Fibroblast of skin of left biceps (primary cell): ENCODE measurements at regions not wholly inside any gene's neighbourhood (a gene's known extent, or its start where the extent isn't known, plus 50 kb on each side); places are given as distances from the start of the nearest gene placed in this dataset.

Experiments
- DNase-seq, 2 experiments: peaks; one replicate each; pipeline ENCODE4 v3.0.0-alpha.2; 2013; ENCODE audit warnings: low read depth in 2 of 2

DNA sequence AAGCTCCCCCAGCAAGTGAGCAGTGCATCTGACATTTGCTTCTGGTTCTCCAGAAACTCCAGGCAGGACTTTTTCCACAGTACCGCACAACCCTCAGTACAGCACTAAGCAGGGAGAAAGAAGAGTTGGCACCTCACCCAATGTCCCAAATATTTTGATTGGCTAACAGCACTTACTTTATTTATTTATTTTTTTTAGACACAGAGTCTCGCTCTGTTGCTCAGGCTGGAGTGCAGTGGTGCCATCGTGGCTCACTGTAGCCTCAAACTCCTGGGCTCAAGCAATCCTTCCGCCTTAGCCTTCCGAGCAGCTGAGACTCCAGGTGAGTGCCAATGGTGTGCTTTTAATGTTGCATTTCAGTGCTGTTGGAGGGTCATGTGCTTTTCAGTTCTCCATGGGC lies 200.3 kb upstream of the ZMIZ1 start:
- DNase-seq, result no peak

DNA sequence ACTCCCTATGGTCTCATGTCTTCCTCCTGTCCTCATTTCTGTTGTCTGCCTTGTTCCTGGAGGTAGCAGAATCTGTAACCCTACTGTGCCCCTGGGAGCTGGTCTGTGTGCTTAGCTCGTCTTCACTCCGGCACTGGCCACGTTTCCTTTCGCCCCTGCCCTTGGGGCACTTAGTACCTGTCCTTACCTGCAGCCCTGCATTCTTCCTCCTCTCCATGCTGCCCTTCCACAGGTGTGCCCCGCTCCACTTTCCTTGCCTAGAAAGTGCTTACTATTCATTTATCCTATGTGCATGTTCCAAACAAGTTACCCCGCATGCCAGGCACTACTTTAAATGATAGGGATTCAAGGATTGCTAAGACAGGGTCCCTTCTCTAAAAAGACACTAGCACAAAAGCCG lies 199.9 kb upstream of the ZMIZ1 start:
- DNase-seq, result no peak

DNA sequence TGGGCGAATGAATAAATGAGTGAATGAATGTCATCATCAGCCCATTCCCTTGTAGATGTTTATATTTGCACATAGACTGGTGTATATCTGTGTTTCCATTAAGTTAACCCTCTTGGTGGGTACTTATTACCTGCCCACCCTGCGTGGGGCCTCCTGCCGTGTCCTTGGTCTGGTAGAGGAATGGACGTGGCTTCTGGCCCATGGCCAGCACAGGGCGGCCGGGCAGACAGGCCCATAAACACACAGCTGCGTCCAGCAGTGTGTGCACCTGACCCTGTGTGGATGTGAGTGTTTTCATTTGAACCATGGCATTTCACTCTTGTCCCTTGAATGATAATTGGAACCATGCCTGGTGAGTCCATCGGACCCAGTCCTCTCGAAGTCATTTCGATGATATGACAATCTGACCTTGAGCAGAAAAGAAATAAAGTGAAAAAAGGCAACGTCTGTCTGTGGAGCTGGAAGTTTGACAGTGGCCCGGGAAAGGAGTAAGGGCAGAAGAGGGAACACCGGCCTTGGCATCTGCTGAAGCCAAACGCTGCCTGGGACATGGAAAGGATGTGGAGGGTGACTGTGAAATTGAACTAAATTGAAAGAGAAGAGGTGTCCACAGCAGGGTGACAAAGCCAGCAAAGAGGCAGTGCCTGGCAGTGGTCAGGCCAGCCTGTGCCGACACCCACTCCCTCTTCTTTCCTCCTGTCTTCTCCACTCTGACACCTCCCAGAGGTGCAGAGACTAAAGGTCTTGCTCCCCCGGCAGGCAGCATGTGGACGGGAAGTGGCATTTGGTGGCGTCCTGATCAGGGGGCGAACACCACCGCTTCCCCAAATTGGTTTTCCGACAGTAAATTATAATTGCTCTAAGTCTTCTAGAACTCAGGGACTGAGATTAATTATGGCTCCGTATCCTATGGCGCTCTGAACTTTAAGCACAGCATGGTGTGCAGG lies 199.0 kb upstream of the ZMIZ1 start:
- DNase-seq, result no peak

DNA sequence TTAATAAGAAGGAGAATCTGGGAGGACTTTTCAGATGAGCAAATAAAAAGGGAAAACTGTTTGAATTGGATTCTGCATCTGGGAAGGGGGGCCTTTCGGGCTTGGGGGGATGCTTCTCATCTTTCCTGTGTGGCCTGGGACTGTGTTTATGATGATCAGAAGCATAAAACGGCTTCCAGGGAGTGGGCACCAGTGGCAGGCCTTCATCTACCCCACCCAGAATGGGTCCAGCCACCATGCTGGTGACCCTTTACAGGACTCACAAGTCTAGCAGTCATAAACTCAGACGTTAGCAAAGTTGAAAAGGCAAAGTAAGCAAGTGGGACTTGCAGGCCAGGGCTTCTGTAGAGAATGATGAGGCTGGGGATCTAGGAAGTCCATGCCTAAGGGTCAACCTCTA lies 198.3 kb upstream of the ZMIZ1 start:
- DNase-seq, result no peak

DNA sequence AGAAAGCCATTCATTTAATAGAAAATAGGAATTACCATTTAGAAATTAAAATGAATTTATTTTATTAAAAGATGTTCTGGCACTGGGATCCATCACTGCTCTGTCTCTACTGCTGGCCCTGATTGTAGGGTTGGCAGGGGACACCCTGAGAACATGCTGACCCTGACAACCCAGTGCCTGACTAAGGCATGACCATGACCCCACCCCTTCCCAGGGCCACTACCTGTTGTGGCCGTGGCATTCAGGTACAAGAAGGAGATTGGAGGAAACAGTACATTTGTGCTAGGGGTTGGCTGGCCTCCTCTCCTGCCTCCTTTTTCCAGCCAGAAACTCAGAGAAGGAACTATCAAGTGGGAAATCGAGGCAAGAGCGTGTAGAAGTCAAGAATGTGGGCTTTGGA lies 197.0 kb upstream of the ZMIZ1 start:
- DNase-seq, result no peak

DNA sequence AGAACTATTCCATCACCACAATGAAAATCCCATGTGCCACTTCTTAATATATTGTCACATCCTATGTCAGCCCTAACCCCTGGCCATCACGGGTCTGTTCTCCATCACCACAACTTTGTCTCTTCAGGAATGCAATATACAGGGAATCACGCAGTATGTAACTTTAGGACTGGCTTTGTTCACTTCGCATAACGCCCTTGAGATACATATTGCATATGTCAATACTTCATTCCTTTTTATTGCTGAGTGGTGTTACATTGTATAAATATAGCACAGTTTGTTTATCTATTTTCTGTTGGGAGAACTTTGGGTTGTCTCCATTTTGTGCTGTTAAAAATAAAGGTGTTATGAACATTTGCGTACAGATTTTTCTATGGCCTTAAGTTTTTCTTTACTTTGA lies 195.4 kb upstream of the ZMIZ1 start:
- DNase-seq, result no peak

DNA sequence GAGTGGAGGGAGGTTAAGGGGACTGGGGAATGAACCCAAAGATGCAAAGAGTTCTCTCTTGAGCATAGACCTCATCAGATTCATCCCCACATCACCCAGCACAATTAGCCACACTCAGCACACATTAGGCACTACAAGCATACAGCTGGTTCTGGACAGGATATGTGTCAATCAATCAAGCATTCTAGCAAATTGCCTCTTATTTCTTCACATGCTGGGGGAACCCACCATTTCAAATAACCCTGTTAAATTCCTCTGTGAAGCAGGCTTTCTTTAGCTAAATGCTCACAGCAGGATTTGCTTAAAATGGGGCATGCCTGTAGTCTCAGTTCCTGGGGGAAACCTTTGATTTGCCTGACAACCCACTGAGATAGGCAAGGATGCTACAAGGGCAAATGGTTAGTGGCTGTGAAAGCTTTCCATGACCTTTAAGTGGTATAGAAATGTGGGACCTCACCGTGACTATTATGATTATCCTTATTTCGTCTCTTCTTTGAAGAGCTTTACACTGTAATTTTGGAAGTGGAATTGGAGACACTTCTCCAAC lies 193.4 kb upstream of the ZMIZ1 start:
- no peak for DNase-seq

DNA sequence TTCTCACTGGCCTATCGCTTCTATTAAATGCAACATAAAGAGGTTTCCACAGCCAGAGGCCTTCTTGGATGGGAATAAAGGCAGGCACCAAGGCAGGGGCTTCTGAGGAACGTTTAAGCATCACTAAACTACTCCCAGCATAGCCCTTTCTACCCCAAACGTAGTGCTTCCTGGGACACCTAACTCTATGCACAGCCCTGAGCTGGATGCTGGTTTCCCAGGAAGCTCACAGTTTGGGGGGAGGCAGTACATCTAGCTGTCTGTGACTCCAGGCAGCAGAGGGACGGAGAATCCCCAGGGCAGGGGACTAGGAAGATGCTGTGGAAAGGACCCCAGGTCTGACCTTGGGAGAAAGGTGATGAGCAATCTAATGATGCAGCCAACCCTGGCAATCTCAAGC lies 192.8 kb upstream of the ZMIZ1 start:
- DNase-seq, result no peak

DNA sequence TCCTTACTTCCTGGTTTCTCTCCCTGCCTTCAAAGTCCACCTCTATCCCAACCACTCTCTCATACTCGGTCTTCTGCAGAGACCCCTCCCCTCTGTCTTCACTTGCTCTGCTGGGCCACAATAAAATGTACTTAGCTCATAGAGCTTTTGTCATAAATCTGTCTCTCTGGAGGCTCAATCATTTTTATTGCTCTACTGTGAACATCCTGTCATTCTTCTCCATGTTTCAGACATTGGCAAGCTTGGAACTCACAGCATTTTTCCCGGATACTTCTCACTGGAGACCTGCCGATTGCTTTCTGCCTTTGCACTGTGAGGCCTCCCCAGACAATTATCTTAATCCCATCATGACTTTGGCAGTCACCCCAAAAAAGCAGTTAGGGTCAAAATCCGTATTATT lies 192.3 kb upstream of the ZMIZ1 start:
- DNase-seq, result no peak

DNA sequence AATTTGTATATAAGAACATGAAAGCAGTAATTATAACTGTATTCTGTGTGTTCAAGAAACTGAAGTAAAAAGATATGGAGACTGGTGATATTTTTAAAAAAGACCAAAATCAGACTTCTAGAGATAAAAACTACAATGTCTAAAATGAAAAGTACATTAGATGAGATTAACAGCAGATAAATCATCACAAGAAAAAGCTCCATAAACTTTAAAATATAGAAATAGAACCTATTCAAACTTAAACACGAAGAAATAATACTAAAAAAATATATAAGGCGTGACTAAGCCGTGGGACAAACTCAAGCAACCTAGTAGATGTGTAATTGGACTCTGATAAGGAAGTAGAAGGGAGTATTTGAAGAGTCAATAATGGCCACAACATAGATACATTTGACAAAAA lies 189.1 kb upstream of the ZMIZ1 start:
- DNase-seq, result no peak

DNA sequence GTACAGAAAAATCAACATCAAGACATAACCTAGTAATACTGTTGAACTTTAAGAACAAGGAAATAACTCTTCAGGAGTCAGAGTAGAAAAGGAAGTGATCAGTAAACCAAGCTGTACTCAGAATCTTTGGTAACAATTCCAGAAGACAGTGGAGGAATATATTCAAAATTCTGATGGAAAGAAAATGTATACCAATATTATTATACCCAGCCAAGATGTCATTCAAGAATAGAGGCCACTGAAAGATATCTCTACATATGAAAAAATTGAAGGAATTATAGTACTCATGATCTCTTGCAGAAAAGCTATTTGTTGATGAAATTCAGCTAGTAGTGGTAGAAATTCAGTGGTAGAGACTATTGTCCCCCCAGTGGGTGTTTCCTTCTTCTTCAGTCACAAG lies 182.6 kb upstream of the ZMIZ1 start:
- DNase-seq, result no peak

DNA sequence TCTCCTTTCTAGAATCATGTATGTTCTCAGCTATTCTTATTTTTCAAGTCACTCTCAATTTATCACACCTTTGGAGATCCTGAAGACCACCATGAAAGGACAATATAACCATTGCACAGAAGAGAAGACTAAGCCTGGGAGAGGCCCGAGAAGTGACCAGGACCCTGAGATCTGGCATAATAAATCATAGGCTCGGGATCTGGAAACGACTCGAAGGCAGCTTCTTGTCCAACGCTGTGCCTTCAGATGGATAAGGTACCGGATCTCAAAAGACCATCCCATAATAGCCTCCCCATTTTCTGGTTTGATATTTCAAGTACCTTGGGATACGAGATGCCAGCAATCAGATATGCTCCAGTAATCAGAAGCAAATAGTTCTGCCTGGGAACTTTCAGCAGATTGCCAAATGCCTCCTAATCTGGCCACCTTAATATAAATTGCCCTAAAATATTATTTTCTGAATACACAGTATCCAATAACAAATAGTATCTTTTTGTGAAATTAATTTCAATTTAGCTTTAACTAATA lies 179.2 kb upstream of the ZMIZ1 start:
- DNase-seq, result no peak

DNA sequence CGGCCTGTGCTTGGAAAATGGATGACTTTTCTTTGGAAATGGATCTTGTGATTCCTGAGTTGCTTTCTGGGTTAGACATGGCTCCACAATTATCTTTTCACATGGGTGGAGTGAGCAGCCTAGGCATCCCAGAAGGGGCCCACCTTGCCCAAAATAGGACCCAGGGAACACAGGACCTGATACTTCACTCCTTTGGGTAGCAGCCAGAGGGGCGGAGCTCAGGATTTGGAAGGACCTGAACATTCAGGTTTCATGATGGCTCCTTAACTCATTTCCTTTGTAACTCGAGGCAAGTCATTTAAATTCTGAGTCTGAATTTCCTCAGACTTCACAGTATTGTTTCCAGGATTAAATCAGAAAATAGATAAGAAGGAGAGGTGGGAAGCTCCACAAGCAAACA lies 178.3 kb upstream of the ZMIZ1 start:
- DNase-seq, result no peak

DNA sequence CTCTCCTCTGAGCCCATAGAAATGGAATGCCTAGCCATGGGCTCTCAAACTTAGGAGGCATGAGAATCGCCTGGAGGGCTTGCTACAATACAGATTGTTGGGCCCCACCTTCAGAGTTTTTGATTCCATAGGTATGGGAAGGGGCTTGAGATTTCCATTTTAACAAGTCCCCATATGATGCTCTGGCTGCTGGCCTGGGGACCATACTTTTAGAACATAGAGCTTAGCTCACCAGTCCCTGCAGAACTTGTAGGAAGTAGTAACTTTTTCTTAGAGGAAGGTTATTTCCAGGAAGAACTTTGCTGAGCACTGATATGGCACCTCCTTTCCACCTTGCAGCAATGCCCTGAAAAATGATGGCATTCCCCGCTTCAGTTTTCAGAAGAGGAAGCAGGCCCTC lies 177.0 kb upstream of the ZMIZ1 start:
- DNase-seq, result no peak

DNA sequence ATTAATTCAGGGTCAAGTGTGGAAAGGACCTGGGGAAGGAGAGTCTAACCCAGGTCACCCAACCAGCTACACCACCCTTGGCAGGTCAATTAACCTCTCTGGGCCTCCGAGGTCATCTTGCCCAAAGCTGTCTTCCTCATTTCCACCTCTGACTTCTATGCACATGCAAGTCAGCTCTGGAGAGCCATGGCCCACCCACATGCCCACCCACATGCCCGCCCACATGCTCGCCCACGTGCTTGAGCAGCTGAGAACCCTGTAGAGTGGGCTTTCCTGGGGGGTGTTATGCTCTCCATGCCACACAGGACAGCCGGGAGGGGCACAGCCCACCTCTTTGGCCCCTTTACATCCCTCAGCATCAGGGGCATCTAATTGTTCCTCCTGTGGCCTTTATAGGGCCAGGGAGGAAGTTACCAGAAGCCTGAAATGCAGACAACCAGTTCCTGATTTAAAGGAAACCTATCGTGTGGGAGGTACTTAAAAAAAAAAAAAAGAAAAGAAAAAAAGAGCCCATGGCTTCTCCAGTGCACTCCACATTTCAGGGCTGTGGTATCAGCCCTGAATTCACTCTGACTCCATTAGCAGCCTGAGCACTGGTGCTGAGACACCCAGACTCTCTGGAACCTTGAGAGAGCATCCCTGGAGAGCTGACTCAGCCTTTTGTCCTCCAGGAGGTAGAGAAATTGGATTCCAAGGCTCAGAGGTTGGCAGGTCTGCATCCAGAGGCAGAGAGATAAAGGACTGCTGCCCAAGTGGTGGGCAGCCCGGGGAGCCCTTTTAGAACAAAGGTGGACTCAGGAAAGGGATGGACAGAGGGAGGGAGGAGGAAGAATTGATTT lies 176.2 kb upstream of the ZMIZ1 start:
- no peak for DNase-seq

DNA sequence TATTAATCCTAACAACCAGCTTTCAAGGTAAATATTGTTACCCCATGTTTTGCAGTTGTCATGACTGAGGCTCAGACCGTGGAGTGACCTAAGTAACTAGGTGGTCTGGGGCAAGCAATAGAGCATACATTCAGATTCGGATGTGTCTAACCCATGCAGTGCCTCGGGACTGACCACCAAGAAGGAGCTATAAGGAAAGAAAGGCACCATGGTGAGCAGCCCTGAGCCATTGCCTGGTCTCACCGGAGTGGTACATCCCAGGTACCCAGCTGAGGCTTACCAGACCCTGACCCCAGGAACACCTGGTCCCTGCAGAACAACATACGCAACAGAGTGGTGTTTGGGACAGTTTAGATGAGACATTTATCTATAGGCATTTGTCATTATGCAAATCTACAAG lies 175.5 kb upstream of the ZMIZ1 start:
- DNase-seq, result no peak

DNA sequence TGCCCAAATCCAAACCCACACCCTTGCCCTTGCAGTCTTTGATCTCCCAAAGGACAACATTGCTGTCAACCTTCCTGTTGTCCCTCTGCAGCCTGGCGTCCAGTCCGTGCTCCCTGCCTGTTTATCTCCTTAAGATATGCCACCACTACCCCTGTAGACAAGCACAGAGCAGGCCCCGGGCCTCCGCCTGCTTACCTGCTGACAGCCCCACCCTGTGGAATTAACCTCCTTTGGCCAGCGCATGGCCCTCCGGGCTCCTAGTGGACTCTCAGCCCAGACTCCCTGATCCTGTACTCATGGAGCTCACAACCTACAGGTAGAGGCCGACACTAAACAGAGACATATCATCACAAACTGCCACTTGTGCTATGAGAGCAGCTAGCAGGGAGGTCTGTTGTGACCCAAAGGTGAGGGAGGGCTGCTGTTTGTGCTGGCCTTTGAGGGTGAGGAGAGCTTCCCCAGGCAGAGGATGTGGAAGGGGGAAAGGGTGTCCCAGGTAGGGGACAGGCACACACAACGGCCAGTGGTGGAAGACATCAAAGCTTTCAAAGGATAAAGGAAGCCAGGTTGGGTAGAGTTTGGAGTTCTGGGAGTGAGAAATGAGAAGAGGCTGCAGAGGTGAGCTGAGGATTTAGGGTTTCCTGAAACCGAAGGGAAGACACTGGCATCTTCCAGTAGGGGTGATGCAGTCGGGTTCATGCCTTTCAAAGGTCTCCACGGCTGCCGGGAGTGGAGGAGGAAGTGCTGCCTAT lies 174.5 kb upstream of the ZMIZ1 start:
- DNase-seq, result no peak

DNA sequence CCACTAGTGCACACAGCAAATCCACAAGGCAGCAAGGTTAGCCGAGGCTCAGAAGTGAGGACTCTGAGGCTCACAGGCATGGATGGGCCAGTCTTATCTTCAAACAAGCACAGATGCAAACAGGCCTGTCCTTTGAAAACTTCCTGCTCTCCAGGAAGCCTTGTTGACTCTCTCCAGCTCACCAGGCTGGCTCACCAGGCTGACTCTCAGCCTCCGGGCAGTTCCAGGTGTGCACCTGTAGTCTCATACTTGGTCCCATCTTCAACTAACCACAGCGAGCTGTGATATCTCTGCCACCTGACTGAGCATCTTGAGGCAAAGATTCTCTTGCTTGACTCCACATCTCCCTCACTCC lies 173.9 kb upstream of the ZMIZ1 start:
- DNase-seq, result no peak

DNA sequence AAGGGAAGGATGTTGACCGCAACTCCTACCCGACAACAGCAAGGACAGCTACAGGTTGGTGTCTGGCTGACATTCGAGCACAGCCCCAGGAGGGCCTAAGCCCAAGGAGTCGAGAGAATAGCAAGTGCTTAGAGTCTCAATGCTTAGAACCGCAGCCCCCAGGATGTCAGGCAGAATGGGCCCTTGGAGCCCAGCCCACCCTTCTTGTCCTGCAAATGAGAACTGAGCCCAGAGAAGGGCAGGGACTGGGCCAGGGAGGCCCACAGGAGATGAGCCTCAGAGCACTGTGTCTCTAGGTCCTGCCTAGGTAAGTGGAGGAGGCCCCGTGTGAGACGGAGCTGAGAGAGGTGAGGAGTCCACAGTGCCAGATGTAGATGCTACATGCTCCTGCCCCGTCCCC lies 173.3 kb upstream of the ZMIZ1 start:
- no peak for DNase-seq

DNA sequence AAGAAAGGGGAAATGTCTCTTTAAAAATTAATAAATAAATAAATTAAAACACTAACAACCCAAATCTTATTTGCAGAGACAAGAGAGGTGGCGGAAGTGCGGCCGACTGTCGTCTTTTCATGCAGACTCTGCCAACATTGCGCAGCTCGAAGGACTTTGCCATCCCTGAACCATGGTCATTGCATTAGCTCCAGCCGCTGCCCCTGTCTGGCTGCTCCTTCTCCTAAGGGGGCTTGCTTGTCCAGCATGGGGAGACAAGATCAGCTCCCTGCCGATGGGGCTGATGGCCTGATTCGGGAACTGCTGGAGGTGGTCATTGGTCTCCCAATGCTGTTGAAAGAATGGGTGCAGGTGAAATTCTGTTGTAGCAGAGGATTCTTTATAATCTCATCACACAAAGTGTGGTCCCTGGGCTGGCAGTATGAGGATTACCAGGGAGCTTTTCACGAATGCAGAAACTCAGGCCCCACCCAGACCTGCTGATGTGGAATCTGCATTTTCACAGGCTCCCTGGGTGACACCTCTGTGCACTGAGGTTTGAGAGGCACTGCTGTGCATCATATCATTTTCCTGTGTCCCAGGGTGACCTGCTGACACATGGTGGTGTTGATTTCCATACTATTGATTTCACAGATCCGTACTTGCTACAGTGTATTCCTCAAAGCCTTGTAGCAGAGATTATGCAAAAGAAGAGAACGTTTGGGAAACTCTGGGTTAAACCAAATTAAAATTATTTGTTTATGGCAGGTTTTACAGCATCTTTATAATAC lies 172.4 kb upstream of the ZMIZ1 start:
- DNase-seq, result no peak
